ENCODE measurements at regions not wholly inside any gene's neighbourhood (a gene's known extent, or its start where the extent isn't known, plus 50 kb on each side); places are given as distances from the start of the nearest gene placed in this dataset.
"Not testable (repeated sequence)": the region's sequence is repeated elsewhere in the genome, so short reads cannot be mapped to it uniquely, and the experiment has no call there.

GRCh38 chr20:26250249-26251114 is 553.8 kb upstream of the ZNF337 start:
- not testable (repeated sequence) for TF ChIP-seq CTCF (IDR thresholded peaks at IDR 0.05; ENCODE audit: low read depth, low read length); POLR2A (IDR thresholded peaks at IDR 0.05; ENCODE audit: extremely low read depth, insufficient read length); MAX (IDR thresholded peaks at IDR 0.05; ENCODE audit: low read depth, low read length)
